Kidney (tissue), 13 donors: ENCODE measurements at regions not wholly inside any gene's neighbourhood (a gene's known extent, or its start where the extent isn't known, plus 50 kb on each side); places are given as distances from the start of the nearest gene placed in this dataset.
A peak's percentile ranks its signal among the peaks of the same experiment; 100 is the strongest.

Experiments used
- DNase-seq, 5 donors: peaks; one replicate each; pipeline ENCODE4 v3.0.0-alpha.2; 2013 to 2020
- FAIRE-seq: peaks from 2 replicates; lab custom pipeline; 2012; peaks lifted over from hg19 to GRCh38; lab: Jason Lieb, UNC
- H3K27ac ChIP-seq, 2 donors: one replicate each; pipeline ENCODE4 v1.7.0; 2013; ENCODE audit warnings: low read depth in 2 of 2, low read length in 2 of 2, inconsistent platforms in 1 of 2
- H3K27me3 ChIP-seq: one replicate; pipeline ENCODE4 v1.7.1; 2013; ENCODE audit warnings: low read length, inconsistent platforms; ENCODE audit not compliant: control insufficient read depth, insufficient read depth
- H3K36me3 ChIP-seq, 3 donors: one replicate each; pipeline versions ENCODE4 v1.7.0 to v1.7.1; 2013; ENCODE audit warnings: low read length in 3 of 3, control low read depth in 1 of 3, inconsistent platforms in 1 of 3; ENCODE audit not compliant: insufficient read depth in 3 of 3, control insufficient read depth in 2 of 3
- H3K4me1 ChIP-seq, 3 donors: one replicate each; pipeline versions ENCODE4 v1.7.0 to v1.7.1; 2013; ENCODE audit warnings: low read length in 3 of 3, inconsistent platforms in 1 of 3, low read depth in 1 of 3; ENCODE audit not compliant: control insufficient read depth in 2 of 3, insufficient read depth in 2 of 3
- H3K4me3 ChIP-seq, 3 donors: one replicate each; pipeline versions ENCODE4 v1.7.0 to v1.8.1; 2013; ENCODE audit warnings: low read length in 3 of 3, control low read depth in 1 of 3, inconsistent platforms in 1 of 3
- H3K9ac ChIP-seq, 3 donors: one replicate each; pipeline versions ENCODE4 v1.7.0 to v1.7.1; 2013; ENCODE audit warnings: low read length in 3 of 3, control low read depth in 1 of 3, inconsistent platforms in 1 of 3
- H3K9me3 ChIP-seq, 3 donors: one replicate each; pipeline versions ENCODE4 v1.7.0 to v1.7.1; 2013; ENCODE audit warnings: low read length in 3 of 3, control low read depth in 1 of 3, inconsistent platforms in 1 of 3; ENCODE audit not compliant: control insufficient read depth in 2 of 3, insufficient read depth in 1 of 3
- CTCF ChIP-seq: IDR thresholded peaks from 3 replicates; pipeline ENCODE4 v1.5.1; 2012; ENCODE audit warnings: mild to moderate bottlenecking, moderate library complexity, borderline replicate concordance; ENCODE audit not compliant: insufficient read depth; ENCODE audit errors: extremely low read depth
- intact Hi-C: fragments of 100-400 bp; cut with DNase I; formaldehyde crosslinking; loops from one replicate; pipeline ENCODE4 v1.11.1; 2022
- donor health status: control.
- donor health status: control.
- donor health status: control.
- donor health status: control.
- donor health status: control.
- donor health status: DM: yes; HTN: yes; CAD: no.
- donor health status: Normal renal cell carcinoma (clear cell type).

- intact Hi-C loops: no loop called here
- peak in 4 of 5 donors; percentile 54 to 76 (median 65) for DNase-seq
Observed at GRCh38 chr13:22278336-22278929, 607.6 kb downstream of the FGF9 start.

GRCh38 chr13:22285867-22286266, 615.0 kb downstream of the FGF9 start:
- Histone ChIP-seq H3K9me3 (no peaks in the 10 kb centered on the region), H3K4me3 (no peak overlapping the region), H3K36me3 (no peaks in the 10 kb centered on the region), H3K4me1 (no peaks in the 10 kb centered on the region), H3K9ac (no peak overlapping the region), H3K27ac (no peak overlapping the region), H3K27me3 (no peaks in the 10 kb centered on the region)
- FAIRE-seq (no peak), DNase-seq (no peak)
- intact Hi-C loops: no loop called here
- TF ChIP-seq CTCF: no peak

More at GRCh38 chr13:22278336-22278929, 607.6 kb downstream of the FGF9 start:
- Histone ChIP-seq H3K4me1 (no peaks in the 10 kb centered on the region), H3K27ac (no peak overlapping the region), H3K9me3 (no peaks in the 10 kb centered on the region), H3K36me3 (no peaks in the 10 kb centered on the region), H3K4me3 (no peak overlapping the region), H3K27me3 (no peaks in the 10 kb centered on the region), H3K9ac (no peak overlapping the region)
- no peak for FAIRE-seq
- TF ChIP-seq CTCF: peak; percentile 54

- FAIRE-seq: no peak
- no peak overlapping the region for H3K27ac ChIP-seq
- intact Hi-C loops: no loop called here
- no peak overlapping the region for H3K4me3 ChIP-seq
- H3K36me3 ChIP-seq: no peaks in the 10 kb centered on the region
- no peaks in the 10 kb centered on the region for H3K27me3 ChIP-seq
- H3K9ac ChIP-seq: no peak overlapping the region
- H3K9me3 ChIP-seq: no peaks in the 10 kb centered on the region
- DNase-seq: no peak
- TF ChIP-seq CTCF: no peak
- no peaks in the 10 kb centered on the region for H3K4me1 ChIP-seq
Observed at GRCh38 chr13:22286338-22286737, 615.5 kb downstream of the FGF9 start.
